ENCODE measurements at regions not wholly inside any gene's neighbourhood (a gene's known extent, or its start where the extent isn't known, plus 50 kb on each side); places are given as distances from the start of the nearest gene placed in this dataset.

DNA sequence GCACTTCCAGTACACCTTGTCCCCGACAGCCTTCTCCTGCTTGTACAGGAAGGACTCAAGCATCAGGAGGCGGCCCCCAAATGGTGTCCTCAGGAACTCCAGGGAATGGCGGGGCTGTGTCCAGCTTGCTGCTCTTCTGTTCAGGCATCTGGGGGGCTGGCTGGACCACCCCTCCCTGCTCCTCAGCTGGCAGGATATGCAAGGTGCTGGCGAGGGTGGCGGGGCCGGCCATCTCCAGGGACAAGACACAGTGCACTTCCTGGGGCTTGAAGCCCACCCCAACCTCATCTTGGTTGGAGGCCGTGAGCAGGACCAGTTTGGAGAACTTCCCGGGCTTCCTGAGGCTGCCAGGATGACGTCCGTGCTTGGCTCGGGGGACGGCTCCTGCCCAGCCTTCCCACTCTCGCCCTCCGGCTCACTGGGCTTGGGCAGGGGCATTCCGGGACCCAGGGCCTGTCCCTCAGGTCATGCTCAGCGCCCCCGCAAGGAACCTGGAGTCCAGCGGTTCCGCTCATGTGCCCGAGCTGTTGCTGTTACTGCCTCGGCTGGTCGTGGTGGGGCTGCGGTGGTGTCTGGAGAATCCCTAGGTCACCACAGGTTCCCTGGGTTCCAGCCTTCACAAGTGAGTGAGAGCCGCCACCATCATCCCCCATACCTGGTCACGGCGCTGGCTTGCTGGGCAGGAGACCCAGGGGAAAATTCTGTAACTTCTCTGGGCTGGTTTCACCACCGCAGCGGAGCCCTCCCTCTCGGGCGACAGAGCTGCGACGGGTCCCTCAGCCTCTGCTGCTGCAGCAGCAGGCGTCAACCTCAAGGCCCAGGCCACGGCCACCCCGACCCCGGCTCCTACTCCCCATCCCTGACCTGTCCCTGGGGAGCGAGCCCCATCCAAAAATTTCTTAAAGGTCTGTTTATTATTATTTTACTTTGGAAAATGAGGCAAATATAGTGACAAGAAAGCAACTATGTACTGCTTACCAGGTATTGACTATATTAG is 82.8 kb upstream of the FXR1 start:
- Histone ChIP-seq H3K27me3 (ENCODE audit: control insufficient read depth, insufficient read depth, low read length) (no peaks in the 10 kb centered on the region), H3K27ac (ENCODE audit: low read depth, low read length) (no peak overlapping the region), H3K9ac (ENCODE audit: low read length) (no peak overlapping the region), H3K4me3 (ENCODE audit: low read depth, low read length) (no peak overlapping the region), H3K36me3 (ENCODE audit: control insufficient read depth, insufficient read depth, low read length) (no peaks in the 10 kb centered on the region), H3K9me3 (ENCODE audit: control insufficient read depth, insufficient read depth, low read depth, low read length) (no peaks in the 10 kb centered on the region), H3K4me1 (ENCODE audit: control insufficient read depth, insufficient read depth, low read length) (no peaks in the 10 kb centered on the region)

DNA sequence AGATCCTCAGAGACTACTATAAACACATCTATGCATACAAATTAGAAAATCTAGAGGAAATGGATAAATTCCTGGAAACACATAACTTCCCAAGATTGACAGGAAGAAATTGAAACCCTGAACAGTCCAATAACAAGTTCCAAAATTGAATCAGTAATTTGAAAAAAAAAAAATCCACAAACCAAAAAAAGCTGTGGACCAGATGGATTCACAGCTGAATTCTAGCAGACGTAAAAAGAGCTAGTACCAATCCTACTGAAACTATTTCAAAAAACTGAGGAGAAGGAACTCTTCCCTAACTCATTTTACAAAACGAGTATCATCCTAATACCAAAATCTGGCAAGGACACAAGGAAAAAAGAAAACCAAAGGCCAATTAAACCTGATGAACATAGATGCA is 77.0 kb upstream of the FXR1 start:
- Histone ChIP-seq H3K27me3 (ENCODE audit: control insufficient read depth, insufficient read depth, low read length) (no peaks in the 10 kb centered on the region), H3K36me3 (ENCODE audit: control insufficient read depth, insufficient read depth, low read length) (no peaks in the 10 kb centered on the region), H3K4me1 (ENCODE audit: control insufficient read depth, insufficient read depth, low read length) (no peaks in the 10 kb centered on the region), H3K9ac (ENCODE audit: low read length) (no peak overlapping the region), H3K27ac (ENCODE audit: low read depth, low read length) (no peak overlapping the region), H3K9me3 (ENCODE audit: control insufficient read depth, insufficient read depth, low read depth, low read length) (no peaks in the 10 kb centered on the region), H3K4me3 (ENCODE audit: low read depth, low read length) (no peak overlapping the region)

DNA sequence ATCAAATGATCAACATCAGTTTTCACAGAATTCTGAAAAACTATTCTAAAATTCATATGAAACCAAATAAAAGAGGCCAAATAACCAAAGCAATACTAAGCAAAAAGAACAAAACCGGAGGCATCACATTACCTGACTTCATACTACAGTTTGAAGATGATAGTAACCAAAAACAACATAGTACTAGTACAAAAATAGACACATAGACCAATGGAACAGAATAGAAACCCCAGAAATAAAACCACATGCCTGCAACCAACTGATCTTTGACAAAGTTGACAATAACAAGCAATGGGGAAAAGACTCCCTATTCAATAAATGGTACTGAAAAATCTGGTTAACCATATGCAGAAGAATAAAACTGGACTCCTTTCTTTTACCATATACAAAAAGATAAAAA is 75.7 kb upstream of the FXR1 start:
- Histone ChIP-seq H3K27ac (ENCODE audit: low read depth, low read length) (no peak overlapping the region), H3K36me3 (ENCODE audit: control insufficient read depth, insufficient read depth, low read length) (no peaks in the 10 kb centered on the region), H3K4me1 (ENCODE audit: control insufficient read depth, insufficient read depth, low read length) (no peaks in the 10 kb centered on the region), H3K9me3 (ENCODE audit: control insufficient read depth, insufficient read depth, low read depth, low read length) (no peaks in the 10 kb centered on the region), H3K9ac (ENCODE audit: low read length) (no peak overlapping the region), H3K27me3 (ENCODE audit: control insufficient read depth, insufficient read depth, low read length) (no peaks in the 10 kb centered on the region), H3K4me3 (ENCODE audit: low read depth, low read length) (no peak overlapping the region)

DNA sequence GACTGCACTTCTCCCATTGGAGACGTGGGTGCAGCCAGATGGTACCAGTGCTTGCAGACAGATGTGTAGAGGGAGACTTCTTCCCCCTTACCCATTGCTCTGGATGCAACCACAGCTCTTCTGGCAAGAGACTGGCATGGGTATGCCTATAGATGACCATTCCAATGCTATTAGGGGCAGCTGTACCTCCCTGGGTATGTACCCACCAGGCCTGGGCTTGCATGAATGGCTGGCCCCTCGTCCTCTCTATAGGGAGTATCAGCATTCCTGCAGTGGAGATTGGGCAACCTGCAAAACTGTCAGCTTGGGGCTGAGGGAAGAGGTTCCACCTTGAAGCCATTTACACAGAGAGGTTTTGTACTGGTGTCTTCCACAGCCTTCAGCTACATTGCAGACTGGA is 57.6 kb upstream of the FXR1 start:
- Histone ChIP-seq H3K9me3 (ENCODE audit: control insufficient read depth, insufficient read depth, low read depth, low read length) (no peaks in the 10 kb centered on the region), H3K4me3 (ENCODE audit: low read depth, low read length) (no peak overlapping the region), H3K4me1 (ENCODE audit: control insufficient read depth, insufficient read depth, low read length) (peaks cover 9% of the 10 kb centered on the region), H3K27me3 (ENCODE audit: control insufficient read depth, insufficient read depth, low read length) (no peaks in the 10 kb centered on the region), H3K27ac (ENCODE audit: low read depth, low read length) (no peak overlapping the region), H3K9ac (ENCODE audit: low read length) (no peak overlapping the region), H3K36me3 (ENCODE audit: control insufficient read depth, insufficient read depth, low read length) (no peaks in the 10 kb centered on the region)

DNA sequence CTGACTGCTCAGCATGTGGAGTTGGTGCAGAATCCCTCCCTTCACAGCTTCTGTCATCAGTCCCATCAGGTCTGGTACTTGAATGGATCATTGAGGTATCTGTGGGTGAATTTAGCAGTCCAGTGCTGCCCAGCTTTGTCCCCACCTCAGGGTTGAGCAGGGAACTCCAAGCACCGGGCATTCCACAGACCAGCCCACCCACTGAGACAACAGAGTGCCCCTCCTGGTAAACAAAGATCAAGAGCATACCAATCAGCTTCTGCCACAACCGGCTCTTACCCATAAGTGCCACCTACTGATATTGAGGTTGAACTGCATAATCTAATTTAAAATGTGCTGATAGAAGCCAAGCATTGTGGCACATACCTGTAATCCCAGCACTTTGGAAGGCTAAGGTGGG is 57.1 kb upstream of the FXR1 start:
- Histone ChIP-seq H3K9ac (ENCODE audit: low read length) (no peak overlapping the region), H3K4me3 (ENCODE audit: low read depth, low read length) (no peak overlapping the region), H3K36me3 (ENCODE audit: control insufficient read depth, insufficient read depth, low read length) (no peaks in the 10 kb centered on the region), H3K4me1 (ENCODE audit: control insufficient read depth, insufficient read depth, low read length) (peaks cover 9% of the 10 kb centered on the region), H3K27ac (ENCODE audit: low read depth, low read length) (no peak overlapping the region), H3K27me3 (ENCODE audit: control insufficient read depth, insufficient read depth, low read length) (no peaks in the 10 kb centered on the region), H3K9me3 (ENCODE audit: control insufficient read depth, insufficient read depth, low read depth, low read length) (no peaks in the 10 kb centered on the region)

DNA sequence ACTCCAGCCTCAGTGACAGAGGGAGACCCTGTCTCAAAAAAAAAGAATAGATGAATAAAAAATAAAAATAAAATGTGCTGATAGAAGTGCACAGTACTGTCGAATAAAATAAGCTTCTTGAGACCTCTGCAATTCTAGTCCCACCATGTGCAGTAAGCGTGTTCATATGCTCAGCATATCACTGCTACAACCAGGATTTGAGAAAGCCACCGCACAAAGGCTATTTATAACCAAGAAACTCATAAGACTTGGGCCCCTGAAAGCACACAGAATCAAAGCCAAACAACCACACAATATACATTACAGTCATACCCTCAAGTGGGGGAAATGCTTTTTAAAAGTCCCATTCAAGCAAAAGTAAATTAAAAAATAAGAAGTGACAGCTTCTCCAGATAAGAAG is 56.5 kb upstream of the FXR1 start:
- no peaks in the 10 kb centered on the region for H3K9me3 ChIP-seq (ENCODE audit: control insufficient read depth, insufficient read depth, low read depth, low read length)

DNA sequence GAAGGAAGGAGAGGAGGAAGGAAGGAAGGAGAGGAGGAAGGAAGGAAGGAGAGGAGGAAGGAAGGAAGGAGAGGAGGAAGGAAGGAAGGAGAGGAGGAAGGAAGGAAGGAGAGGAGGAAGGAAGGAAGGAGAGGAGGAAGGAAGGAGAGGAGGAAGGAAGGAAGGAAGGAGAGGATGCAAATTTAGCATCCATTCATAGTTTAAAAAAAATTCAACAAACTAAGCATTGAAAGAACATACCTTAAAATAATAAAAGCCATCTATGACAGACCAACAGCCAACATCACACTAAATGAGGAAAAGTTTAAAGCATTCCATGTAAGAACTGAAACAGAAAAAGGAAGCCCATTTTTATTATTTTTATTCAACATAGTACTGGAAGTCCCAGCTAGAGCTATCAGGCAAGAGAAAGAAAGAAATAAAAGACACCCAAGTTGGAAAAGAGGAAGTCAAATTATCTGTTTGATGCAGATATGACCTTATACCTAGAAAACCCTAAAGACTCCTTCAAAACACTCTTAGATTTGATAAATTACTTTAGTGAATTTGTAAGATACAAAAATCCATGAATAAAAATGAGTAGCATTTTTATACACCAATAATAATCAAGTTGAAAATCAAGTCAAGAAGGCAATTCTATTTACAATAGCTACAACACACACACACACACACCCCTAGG is 52.2 kb upstream of the FXR1 start:
- Histone ChIP-seq H3K9ac (ENCODE audit: low read length) (no peak overlapping the region), H3K4me1 (ENCODE audit: control insufficient read depth, insufficient read depth, low read length) (peaks cover under 1% of the 10 kb centered on the region), H3K9me3 (ENCODE audit: control insufficient read depth, insufficient read depth, low read depth, low read length) (no peaks in the 10 kb centered on the region), H3K27ac (ENCODE audit: low read depth, low read length) (no peak overlapping the region), H3K4me3 (ENCODE audit: low read depth, low read length) (no peak overlapping the region), H3K36me3 (ENCODE audit: control insufficient read depth, insufficient read depth, low read length) (no peaks in the 10 kb centered on the region), H3K27me3 (ENCODE audit: control insufficient read depth, insufficient read depth, low read length) (no peaks in the 10 kb centered on the region)

More for the DNA sequence above, 56.5 kb upstream of the FXR1 start:
- Histone ChIP-seq H3K4me3 (ENCODE audit: low read depth, low read length) (no peak overlapping the region), H3K36me3 (ENCODE audit: control insufficient read depth, insufficient read depth, low read length) (no peaks in the 10 kb centered on the region), H3K27ac (ENCODE audit: low read depth, low read length) (no peak overlapping the region), H3K4me1 (ENCODE audit: control insufficient read depth, insufficient read depth, low read length) (peaks cover 9% of the 10 kb centered on the region), H3K27me3 (ENCODE audit: control insufficient read depth, insufficient read depth, low read length) (no peaks in the 10 kb centered on the region), H3K9ac (ENCODE audit: low read length) (no peak overlapping the region)
